ENCODE measurements at regions not wholly inside any gene's neighbourhood (a gene's known extent, or its start where the extent isn't known, plus 50 kb on each side); places are given as distances from the start of the nearest gene placed in this dataset.

- TF ChIP-seq CTCF (IDR thresholded peaks at IDR 0.05; ENCODE audit: poor library complexity) (no peak), EZH2phosphoT487 (IDR thresholded peaks at IDR 0.05; ENCODE audit: low read depth, severe bottlenecking, unreplicated experiment) (no peak)
Observed at GRCh38 chr3:103002425-103003176, 567.8 kb downstream of the ZPLD1 start.
